ENCODE measurements at regions not wholly inside any gene's neighbourhood (a gene's known extent, or its start where the extent isn't known, plus 50 kb on each side); places are given as distances from the start of the nearest gene placed in this dataset.
A peak's percentile ranks its signal among the peaks of the same experiment; 100 is the strongest.

DNA sequence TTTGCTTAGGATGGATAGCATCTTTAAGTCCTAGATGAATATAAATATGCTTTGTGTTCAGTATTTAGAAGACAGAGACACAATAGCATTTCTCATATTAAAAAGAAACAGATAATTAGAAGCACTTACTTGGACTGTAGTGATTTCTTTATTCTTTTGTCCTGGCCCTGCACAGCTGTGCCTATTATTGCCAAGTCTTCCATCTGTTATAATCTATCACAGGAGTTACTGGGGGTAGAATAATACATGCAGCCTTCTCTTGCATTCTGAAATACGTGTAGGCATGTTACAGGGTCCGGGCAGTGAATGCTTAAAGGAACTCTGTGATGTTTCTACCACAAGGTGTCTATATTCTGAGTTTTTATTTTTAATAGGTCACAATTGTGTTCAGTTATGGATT is 461.5 kb upstream of the COBL start:
- intact Hi-C loops (cut with DNase I; ENCODE audit: low total_unique reads) (no loop called here), in situ Hi-C loops (cut with MboI; ENCODE audit: low pct_ligation_motif_present in 1 of 4, low pct_unique_long_range_greater_than_20kb in 1 of 4, low sequenced_read_pairs in 3 of 4) (no loop called here)
- Histone ChIP-seq H3K27me3 (no peaks in the 10 kb centered on the region), H3K4me1 (no peaks in the 10 kb centered on the region), H3K36me3 (no peaks in the 10 kb centered on the region), H3K9me3 (no peaks in the 10 kb centered on the region), H3K27ac (no peak overlapping the region), H3K4me3 (no peak overlapping the region)
- no peak for TF ChIP-seq POLR2AphosphoS5 (IDR thresholded peaks at IDR 0.05)
- TF ChIP-seq, protein P1, sequence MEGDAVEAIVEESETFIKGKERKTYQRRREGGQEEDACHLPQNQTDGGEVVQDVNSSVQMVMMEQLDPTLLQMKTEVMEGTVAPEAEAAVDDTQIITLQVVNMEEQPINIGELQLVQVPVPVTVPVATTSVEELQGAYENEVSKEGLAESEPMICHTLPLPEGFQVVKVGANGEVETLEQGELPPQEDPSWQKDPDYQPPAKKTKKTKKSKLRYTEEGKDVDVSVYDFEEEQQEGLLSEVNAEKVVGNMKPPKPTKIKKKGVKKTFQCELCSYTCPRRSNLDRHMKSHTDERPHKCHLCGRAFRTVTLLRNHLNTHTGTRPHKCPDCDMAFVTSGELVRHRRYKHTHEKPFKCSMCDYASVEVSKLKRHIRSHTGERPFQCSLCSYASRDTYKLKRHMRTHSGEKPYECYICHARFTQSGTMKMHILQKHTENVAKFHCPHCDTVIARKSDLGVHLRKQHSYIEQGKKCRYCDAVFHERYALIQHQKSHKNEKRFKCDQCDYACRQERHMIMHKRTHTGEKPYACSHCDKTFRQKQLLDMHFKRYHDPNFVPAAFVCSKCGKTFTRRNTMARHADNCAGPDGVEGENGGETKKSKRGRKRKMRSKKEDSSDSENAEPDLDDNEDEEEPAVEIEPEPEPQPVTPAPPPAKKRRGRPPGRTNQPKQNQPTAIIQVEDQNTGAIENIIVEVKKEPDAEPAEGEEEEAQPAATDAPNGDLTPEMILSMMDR (IDR thresholded peaks at IDR 0.05): no peak
- TF ChIP-seq POLR2A (IDR thresholded peaks at IDR 0.05): no peak
- no peak for TF ChIP-seq EP300 (IDR thresholded peaks at IDR 0.05; ENCODE audit: low read depth)
- no peak for DNase-seq
- WGBS, 2 donors (ENCODE audit: low coverage in 1 of 2): 54 to 75% methylated on average over 2 of the region's 2 CpGs

GRCh38 chr7:51774178-51774577 is 457.6 kb upstream of the COBL start:
- Histone ChIP-seq H3K27me3 (no peaks in the 10 kb centered on the region), H3K4me1 (no peaks in the 10 kb centered on the region), H3K36me3 (no peaks in the 10 kb centered on the region), H3K27ac (no peak overlapping the region), H3K4me3 (no peak overlapping the region), H3K9me3 (no peaks in the 10 kb centered on the region)
- no peak for TF ChIP-seq POLR2AphosphoS5 (IDR thresholded peaks at IDR 0.05)
- TF ChIP-seq, protein P1 (IDR thresholded peaks at IDR 0.05): no peak
- TF ChIP-seq EP300 (IDR thresholded peaks at IDR 0.05; ENCODE audit: low read depth): no peak
- TF ChIP-seq POLR2A (IDR thresholded peaks at IDR 0.05): no peak
- 79 to 100% methylated on average over 1 to 7 of the region's 7 CpGs for WGBS, 2 donors (ENCODE audit: low coverage in 1 of 2)
- intact Hi-C loops (cut with DNase I; ENCODE audit: low total_unique reads) (no loop called here), in situ Hi-C loops (cut with MboI; ENCODE audit: low pct_ligation_motif_present in 1 of 4, low pct_unique_long_range_greater_than_20kb in 1 of 4, low sequenced_read_pairs in 3 of 4) (no loop called here)
- no peak for DNase-seq

DNA sequence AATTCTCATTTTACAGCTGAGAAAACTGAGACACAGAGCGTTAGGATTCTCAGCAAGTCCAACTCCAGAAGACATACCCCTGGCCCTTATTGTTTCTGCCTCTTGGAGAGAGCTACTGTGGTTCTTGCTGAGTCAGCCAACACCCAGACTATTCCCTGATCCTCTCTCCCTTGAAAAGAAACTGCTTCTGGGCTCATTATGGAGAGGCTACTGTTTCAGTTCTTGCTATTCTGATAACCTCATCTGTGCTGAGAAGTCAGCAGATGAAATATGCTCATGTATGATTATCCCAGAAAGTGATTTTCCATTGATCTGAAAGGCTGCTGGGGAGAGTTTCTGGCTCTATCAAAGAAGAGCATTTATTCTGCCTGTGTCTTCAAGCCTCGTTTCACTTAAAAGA is 455.6 kb upstream of the COBL start:
- in situ Hi-C loops (cut with MboI; ENCODE audit: low pct_ligation_motif_present in 1 of 4, low pct_unique_long_range_greater_than_20kb in 1 of 4, low sequenced_read_pairs in 3 of 4): no loop called here
- DNase-seq: no peak
- H3K4me1 ChIP-seq: no peaks in the 10 kb centered on the region
- no peak overlapping the region for H3K27ac ChIP-seq
- H3K9me3 ChIP-seq: no peaks in the 10 kb centered on the region
- intact Hi-C loops (cut with DNase I; ENCODE audit: low total_unique reads): no loop called here
- no peak overlapping the region for H3K4me3 ChIP-seq
- WGBS, 2 donors (ENCODE audit: low coverage in 1 of 2): 17 to 72% methylated on average over 1 to 2 of the region's 2 CpGs
- H3K36me3 ChIP-seq: no peaks in the 10 kb centered on the region
- TF ChIP-seq POLR2A (IDR thresholded peaks at IDR 0.05): no peak
- no peak for TF ChIP-seq POLR2AphosphoS5 (IDR thresholded peaks at IDR 0.05)
- TF ChIP-seq, protein P1 (IDR thresholded peaks at IDR 0.05): no peak
- TF ChIP-seq EP300 (IDR thresholded peaks at IDR 0.05; ENCODE audit: low read depth): no peak
- H3K27me3 ChIP-seq: no peaks in the 10 kb centered on the region

DNA sequence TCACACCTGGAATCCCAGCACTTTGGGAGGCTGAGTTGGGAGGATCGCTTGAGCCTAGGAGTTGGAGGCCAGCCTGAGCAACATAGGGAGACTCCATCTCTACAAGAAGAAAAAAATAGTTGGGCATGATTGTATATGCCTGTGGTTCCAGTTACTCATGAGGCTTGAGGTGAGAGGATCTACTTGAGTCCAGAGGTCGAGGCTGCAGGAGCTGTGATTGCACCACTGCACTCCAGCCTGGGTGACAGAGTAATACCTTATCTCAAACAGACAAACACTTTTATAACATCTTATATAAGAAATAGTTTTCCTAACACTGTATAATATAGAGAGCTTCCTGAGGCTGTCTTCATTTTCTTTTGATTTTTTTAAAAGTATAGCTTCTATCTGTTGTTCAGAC is 448.4 kb upstream of the COBL start:
- H3K36me3 ChIP-seq: no peaks in the 10 kb centered on the region
- H3K27ac ChIP-seq: no peak overlapping the region
- no peaks in the 10 kb centered on the region for H3K9me3 ChIP-seq
- intact Hi-C loops (cut with DNase I; ENCODE audit: low total_unique reads) (no loop called here), in situ Hi-C loops (cut with MboI; ENCODE audit: low pct_ligation_motif_present in 1 of 4, low pct_unique_long_range_greater_than_20kb in 1 of 4, low sequenced_read_pairs in 3 of 4) (no loop called here)
- DNase-seq: peak; percentile 51
- no peaks in the 10 kb centered on the region for H3K4me1 ChIP-seq
- no peak overlapping the region for H3K4me3 ChIP-seq
- TF ChIP-seq EP300 (IDR thresholded peaks at IDR 0.05; ENCODE audit: low read depth): no peak
- no peak for TF ChIP-seq POLR2AphosphoS5 (IDR thresholded peaks at IDR 0.05)
- TF ChIP-seq, protein P1 (IDR thresholded peaks at IDR 0.05): no peak
- TF ChIP-seq POLR2A (IDR thresholded peaks at IDR 0.05): no peak
- no peaks in the 10 kb centered on the region for H3K27me3 ChIP-seq
- WGBS, 2 donors (ENCODE audit: low coverage in 1 of 2): 53 to 58% methylated on average over 2 of the region's 2 CpGs
